ENCODE measurements at regions not wholly inside any gene's neighbourhood (a gene's known extent, or its start where the extent isn't known, plus 50 kb on each side); places are given as distances from the start of the nearest gene placed in this dataset.

- TF ChIP-seq EZH2 (IDR thresholded peaks at IDR 0.05): no peak
- no peak for TF ChIP-seq CTCF (IDR thresholded peaks at IDR 0.05)
These were observed 97.5 kb upstream of the CCDC179 start for GRCh38 chr11:22957786-22958185.

Data from neural progenitor cell (in vitro differentiated cells).